Muscle layer of colon (tissue), 2 donors: ENCODE measurements at regions not wholly inside any gene's neighbourhood (a gene's known extent, or its start where the extent isn't known, plus 50 kb on each side); places are given as distances from the start of the nearest gene placed in this dataset.

Experiments used
- H3K27ac ChIP-seq: one replicate; pipeline ENCODE4 v1.7.0; 2013; ENCODE audit warnings: low read depth, mild to moderate bottlenecking, low read length, moderate library complexity
- H3K27me3 ChIP-seq, 2 donors: one replicate each; pipeline ENCODE4 v1.7.0; 2013; ENCODE audit warnings: low read length in 2 of 2, mild to moderate bottlenecking in 2 of 2; ENCODE audit not compliant: insufficient read depth in 2 of 2, control insufficient read depth in 1 of 2
- H3K36me3 ChIP-seq: one replicate; pipeline ENCODE4 v1.7.0; 2013; ENCODE audit warnings: mild to moderate bottlenecking, low read length; ENCODE audit not compliant: insufficient read depth
- H3K4me1 ChIP-seq: one replicate; pipeline ENCODE4 v1.7.0; 2013; ENCODE audit warnings: mild to moderate bottlenecking, low read length; ENCODE audit not compliant: insufficient read depth
- H3K4me3 ChIP-seq, 2 donors: one replicate each; pipeline ENCODE4 v1.7.0; 2013; ENCODE audit warnings: low read length in 2 of 2, low read depth in 1 of 2, mild to moderate bottlenecking in 1 of 2, moderate library complexity in 1 of 2
- H3K9ac ChIP-seq: one replicate; pipeline ENCODE4 v1.7.0; 2013; ENCODE audit warnings: low read length
- H3K9me3 ChIP-seq: one replicate; pipeline ENCODE4 v1.7.0; 2013; ENCODE audit warnings: mild to moderate bottlenecking, low read length
- donor health status: abdominal sarcoma.
- donor health status: Adenocarcinoma of cecum.

GRCh38 chr5:81842795-81843398 is 92.0 kb upstream of the SSBP2 start:
- no peaks in the 10 kb centered on the region for H3K36me3 ChIP-seq
- peaks cover 10% of the 10 kb centered on the region for H3K4me1 ChIP-seq
- H3K27me3 ChIP-seq, result no peaks in the 10 kb centered on the region
- no peak overlapping the region for H3K4me3 ChIP-seq
- no peak overlapping the region for H3K27ac ChIP-seq
- no peaks in the 10 kb centered on the region for H3K9me3 ChIP-seq
- no peak overlapping the region for H3K9ac ChIP-seq

GRCh38 chr5:81839034-81839433 is 88.1 kb upstream of the SSBP2 start:
- H3K9me3 ChIP-seq, result no peaks in the 10 kb centered on the region
- H3K4me3 ChIP-seq, result no peak overlapping the region
- H3K9ac ChIP-seq, result no peak overlapping the region
- no peaks in the 10 kb centered on the region for H3K27me3 ChIP-seq
- no peak overlapping the region for H3K27ac ChIP-seq
- H3K36me3 ChIP-seq, result no peaks in the 10 kb centered on the region
- H3K4me1 ChIP-seq, result peaks cover 14% of the 10 kb centered on the region

DNA sequence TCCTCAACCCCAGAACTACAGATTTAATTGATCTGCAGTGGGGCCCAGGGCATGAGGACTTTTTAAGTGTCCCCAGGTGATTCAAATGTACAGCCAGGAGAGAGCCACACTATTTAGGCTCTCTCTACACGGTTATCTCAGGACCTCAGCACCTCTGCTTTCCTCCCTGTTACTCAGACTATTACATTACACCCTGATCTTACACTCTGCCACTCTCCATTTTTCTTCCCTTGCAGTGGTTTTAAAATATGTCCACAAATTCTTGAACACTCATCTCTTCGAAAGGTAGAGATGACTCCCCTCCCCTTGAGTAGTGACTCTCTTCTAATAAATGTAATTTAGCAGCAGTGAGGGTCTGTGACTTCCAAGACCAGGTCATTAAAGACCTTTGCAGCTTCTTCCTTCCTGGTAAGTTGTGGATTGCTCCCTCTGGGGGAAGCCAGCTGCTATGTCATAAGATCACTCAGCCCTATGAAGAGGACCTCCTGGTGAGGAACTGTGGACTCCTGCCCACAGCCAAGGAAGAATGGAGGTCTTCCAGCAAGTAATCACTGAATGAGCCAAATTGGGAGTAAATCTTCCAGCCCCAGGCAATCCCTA is 87.5 kb upstream of the SSBP2 start:
- Histone ChIP-seq H3K4me1 (peaks cover 14% of the 10 kb centered on the region), H3K9me3 (no peaks in the 10 kb centered on the region), H3K4me3 (no peak overlapping the region), H3K27me3 (no peaks in the 10 kb centered on the region), H3K27ac (no peak overlapping the region), H3K36me3 (no peaks in the 10 kb centered on the region), H3K9ac (no peak overlapping the region)

DNA sequence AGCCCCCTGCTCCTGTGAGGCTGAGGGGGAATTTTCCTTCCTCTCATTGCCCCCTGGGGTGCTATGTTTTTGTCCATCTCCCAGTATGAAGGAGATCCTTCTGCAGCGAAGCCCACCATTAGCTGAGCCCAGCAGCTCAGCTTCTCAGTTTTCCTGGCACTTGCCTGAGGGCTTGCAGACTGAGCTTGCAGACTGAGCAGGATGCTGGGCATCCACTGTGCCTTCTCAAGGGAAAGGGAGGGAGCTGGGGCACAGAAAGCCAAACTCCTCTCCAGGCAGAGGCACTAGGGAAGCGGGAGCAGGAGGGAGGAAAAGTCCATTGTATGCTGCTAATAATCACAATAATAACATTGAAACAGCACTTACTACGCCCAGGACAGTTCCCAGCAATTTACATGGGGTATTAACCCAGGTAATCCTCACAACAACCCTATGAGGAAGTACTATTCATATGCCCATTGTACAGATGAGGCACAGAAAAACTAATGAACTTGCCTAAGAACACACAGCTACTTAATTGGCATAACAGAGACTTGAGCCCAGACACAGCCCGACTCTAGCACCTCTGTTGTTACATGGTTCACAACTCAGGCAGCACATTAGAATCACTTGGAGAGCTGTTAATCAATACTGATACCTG is 86.9 kb upstream of the SSBP2 start:
- Histone ChIP-seq H3K4me1 (peaks cover 10% of the 10 kb centered on the region), H3K36me3 (no peaks in the 10 kb centered on the region), H3K27ac (no peak overlapping the region), H3K4me3 (no peak overlapping the region), H3K27me3 (no peaks in the 10 kb centered on the region), H3K9me3 (no peaks in the 10 kb centered on the region), H3K9ac (no peak overlapping the region)

- no peaks in the 10 kb centered on the region for H3K27me3 ChIP-seq
- H3K4me1 ChIP-seq, result peaks cover 10% of the 10 kb centered on the region
- no peak overlapping the region for H3K27ac ChIP-seq
- H3K9ac ChIP-seq, result no peak overlapping the region
- H3K4me3 ChIP-seq, result no peak overlapping the region
- H3K9me3 ChIP-seq, result no peaks in the 10 kb centered on the region
- H3K36me3 ChIP-seq, result no peaks in the 10 kb centered on the region
Measured at GRCh38 chr5:81835814-81836367, 85.0 kb upstream of the SSBP2 start.

GRCh38 chr5:81834021-81834660 is 83.2 kb upstream of the SSBP2 start:
- no peak overlapping the region for H3K9ac ChIP-seq
- H3K27ac ChIP-seq, result no peak overlapping the region
- peaks cover 10% of the 10 kb centered on the region for H3K4me1 ChIP-seq
- no peaks in the 10 kb centered on the region for H3K36me3 ChIP-seq
- H3K9me3 ChIP-seq, result no peaks in the 10 kb centered on the region
- no peak overlapping the region for H3K4me3 ChIP-seq
- H3K27me3 ChIP-seq, result no peaks in the 10 kb centered on the region

DNA sequence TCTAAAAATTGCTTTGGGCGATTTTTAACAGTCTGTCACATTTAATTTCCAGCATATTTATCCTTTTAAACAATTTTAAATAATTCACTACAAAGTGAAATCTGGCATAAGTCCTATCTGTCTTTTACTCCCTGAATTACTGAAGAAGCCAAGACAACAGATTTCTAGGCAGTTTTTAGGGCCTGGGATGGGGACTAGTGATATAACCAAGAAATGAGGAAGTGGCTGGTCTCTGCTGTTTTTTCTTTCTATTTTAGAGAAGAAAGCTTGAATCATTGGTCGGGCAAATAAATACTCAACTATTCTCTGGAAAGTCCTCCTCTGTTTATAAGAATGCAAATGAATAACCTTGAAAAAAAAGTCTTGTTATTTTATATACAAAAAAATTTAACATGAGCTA is 79.7 kb upstream of the SSBP2 start:
- H3K27ac ChIP-seq, result no peak overlapping the region
- no peaks in the 10 kb centered on the region for H3K36me3 ChIP-seq
- H3K27me3 ChIP-seq, result no peaks in the 10 kb centered on the region
- peaks cover under 1% of the 10 kb centered on the region for H3K4me1 ChIP-seq
- H3K9ac ChIP-seq, result no peak overlapping the region
- no peaks in the 10 kb centered on the region for H3K9me3 ChIP-seq
- H3K4me3 ChIP-seq, result no peak overlapping the region

- Histone ChIP-seq H3K9ac (no peak overlapping the region), H3K36me3 (no peaks in the 10 kb centered on the region), H3K4me3 (no peak overlapping the region), H3K9me3 (no peaks in the 10 kb centered on the region), H3K27ac (no peak overlapping the region), H3K4me1 (peaks cover 6% of the 10 kb centered on the region), H3K27me3 (no peaks in the 10 kb centered on the region)
Measured at GRCh38 chr5:81829242-81829641, 78.3 kb upstream of the SSBP2 start.

GRCh38 chr5:81827500-81827899 is 76.6 kb upstream of the SSBP2 start:
- Histone ChIP-seq H3K4me1 (peaks cover 6% of the 10 kb centered on the region), H3K9me3 (no peaks in the 10 kb centered on the region), H3K27ac (no peak overlapping the region), H3K4me3 (no peak overlapping the region), H3K36me3 (no peaks in the 10 kb centered on the region), H3K9ac (no peak overlapping the region), H3K27me3 (no peaks in the 10 kb centered on the region)

GRCh38 chr5:81826128-81826527 is 75.2 kb upstream of the SSBP2 start:
- Histone ChIP-seq H3K27me3 (no peaks in the 10 kb centered on the region), H3K9me3 (no peaks in the 10 kb centered on the region), H3K4me1 (peaks cover 6% of the 10 kb centered on the region), H3K36me3 (no peaks in the 10 kb centered on the region), H3K4me3 (no peak overlapping the region), H3K9ac (no peak overlapping the region), H3K27ac (no peak overlapping the region)

DNA sequence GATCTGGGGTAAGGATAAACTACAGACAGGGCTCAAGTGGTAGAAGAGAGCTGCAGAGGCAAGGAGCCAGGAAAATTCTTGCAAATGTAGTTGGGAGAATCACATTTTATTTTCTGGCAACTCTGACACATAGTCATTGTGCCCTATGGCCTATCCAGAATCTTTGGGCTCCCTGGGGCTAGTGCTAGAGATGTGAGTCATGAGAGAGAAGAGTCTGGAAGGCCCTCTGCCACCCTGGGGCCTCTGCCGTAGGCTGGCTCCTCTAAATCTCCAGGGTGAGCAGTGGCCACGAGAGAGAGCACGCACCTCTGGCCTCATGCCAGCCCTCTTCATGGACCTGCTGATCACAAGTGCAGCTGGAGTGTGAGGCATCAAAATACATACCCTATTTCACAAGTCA is 74.3 kb upstream of the SSBP2 start:
- no peaks in the 10 kb centered on the region for H3K27me3 ChIP-seq
- no peaks in the 10 kb centered on the region for H3K36me3 ChIP-seq
- H3K9me3 ChIP-seq, result no peaks in the 10 kb centered on the region
- H3K27ac ChIP-seq, result no peak overlapping the region
- H3K9ac ChIP-seq, result no peak overlapping the region
- no peak overlapping the region for H3K4me3 ChIP-seq
- H3K4me1 ChIP-seq, result peaks cover 6% of the 10 kb centered on the region
